PC-9 (cell line): ENCODE measurements at regions not wholly inside any gene's neighbourhood (a gene's known extent, or its start where the extent isn't known, plus 50 kb on each side); places are given as distances from the start of the nearest gene placed in this dataset.
"Not testable (repeated sequence)": the region's sequence is repeated elsewhere in the genome, so short reads cannot be mapped to it uniquely, and the experiment has no call there.

Experiments used
- BruUV-seq: library from RNA; stranded (reverse); fragments of 400-500 nt; replicated peaks from 2 replicates; lab custom pipeline; 2021; lab: Mats Ljungman, UMichigan
- CTCF ChIA-PET: fragments of 300-600 bp; sonication (Branson Sonifier 250); formaldehyde crosslinking; loops from one replicate; lab custom pipeline; 2022; ENCODE audit warnings: antibody characterized with exemption; lab: Charles Lee
- POLR2A ChIA-PET: fragments of 300-600 bp; sonication (Branson Sonifier 250); formaldehyde crosslinking; loops from one replicate; lab custom pipeline; 2022; ENCODE audit warnings: antibody characterized with exemption; ENCODE audit not compliant: unreplicated experiment; lab: Charles Lee
- DNase-seq, 2 experiments: peaks; one replicate each; pipeline versions ENCODE4 v3.0.0 to v3.0.0-alpha.2; 2015 to 2022; ENCODE audit warnings: mixed read lengths in 1 of 2
- H2AFZ ChIP-seq: fragments of 200-600 bp; sonication (generic); 2 replicates; pipeline ENCODE4 v1.8.1; 2017; ENCODE audit warnings: antibody characterized with exemption
- H3F3A ChIP-seq: fragments of 200-600 bp; sonication (generic); 2 replicates; pipeline ENCODE4 v1.8.1; 2017; ENCODE audit warnings: antibody characterized with exemption, mild to moderate bottlenecking, low read depth; ENCODE audit not compliant: insufficient read depth
- H3K27ac ChIP-seq: fragments of 200-600 bp; sonication (generic); 2 replicates; pipeline ENCODE4 v1.6.1; 2016; ENCODE audit warnings: mixed run types
- H3K27me3 ChIP-seq: fragments of 200-600 bp; sonication (generic); 2 replicates; pipeline ENCODE4 v1.6.1; 2016; ENCODE audit warnings: low read depth, mixed run types; ENCODE audit not compliant: insufficient read depth
- H3K36me3 ChIP-seq: fragments of 200-600 bp; sonication (generic); 2 replicates; pipeline ENCODE4 v1.6.1; 2016; ENCODE audit warnings: low read depth, mixed run types
- H3K4me1 ChIP-seq: fragments of 200-600 bp; sonication (generic); replicated peaks from 2 replicates; pipeline ENCODE4 v1.6.1; 2016; ENCODE audit warnings: mixed run types; ENCODE audit not compliant: insufficient read depth
- H3K4me2 ChIP-seq: fragments of 200-600 bp; sonication (generic); 2 replicates; pipeline ENCODE4 v1.6.1; 2017; ENCODE audit warnings: mixed run types
- H3K4me3 ChIP-seq: fragments of 200-600 bp; sonication (generic); 2 replicates; pipeline ENCODE4 v1.6.1; 2016; ENCODE audit warnings: mixed run types
- H3K79me2 ChIP-seq: fragments of 200-600 bp; sonication (generic); 2 replicates; pipeline ENCODE4 v1.6.1; 2017; ENCODE audit warnings: low read depth, mixed run types
- H3K9me2 ChIP-seq: fragments of 200-600 bp; sonication (generic); 2 replicates; pipeline ENCODE4 v1.8.1; 2017; ENCODE audit warnings: mild to moderate bottlenecking; ENCODE audit not compliant: insufficient read depth
- H3K9me3 ChIP-seq: fragments of 200-600 bp; sonication (generic); 2 replicates; pipeline ENCODE4 v1.8.1; 2016; ENCODE audit warnings: low read depth; ENCODE audit not compliant: insufficient read depth
- H4K20me1 ChIP-seq: fragments of 200-600 bp; sonication (generic); 2 replicates; pipeline ENCODE4 v1.8.1; 2017; ENCODE audit not compliant: insufficient read depth
- EZH2 ChIP-seq: fragments of 200-600 bp; sonication (generic); IDR thresholded peaks from 2 replicates; pipeline ENCODE4 v1.8.0; 2017; ENCODE audit warnings: antibody characterized with exemption, low read depth
- intact Hi-C: fragments of 100-400 bp; cut with micrococcal nuclease; formaldehyde crosslinking; loops from one replicate; pipeline ENCODE4 v1.10.0; 2022; ENCODE audit not compliant: unreplicated experiment
- TF ChIP-seq, protein P1 (sequence below): fragments of 200-600 bp; sonication (generic); conservative IDR thresholded peaks from 2 replicates; pipeline ENCODE4 v1.6.1; 2017; ENCODE audit warnings: mixed run types, antibody characterized with exemption, mild to moderate bottlenecking, moderate library complexity

DNA sequence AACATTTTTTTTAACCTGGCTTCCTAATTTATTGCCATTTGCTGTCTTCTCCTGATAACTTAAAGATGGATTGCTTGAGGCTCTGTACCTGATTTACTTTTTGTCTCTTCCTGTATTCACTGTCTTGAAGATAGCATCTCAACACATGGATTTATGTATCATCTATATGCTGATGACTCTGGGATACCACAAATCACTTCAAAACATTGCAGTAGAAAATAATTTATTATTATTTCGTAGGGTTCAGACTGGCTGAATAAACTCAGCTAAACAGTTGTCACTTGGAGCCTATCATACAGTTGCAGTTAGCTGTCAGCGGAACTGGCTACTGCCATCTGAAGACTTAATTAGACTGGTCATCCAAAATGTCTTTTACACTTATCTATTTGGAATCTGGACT, 1025.2 kb upstream of the CDH18 start:
- Histone ChIP-seq H3F3A (no peaks in the 10 kb centered on the region), H3K9me2 (no peaks in the 10 kb centered on the region), H2AFZ (no peak overlapping the region), H3K9me3 (no peaks in the 10 kb centered on the region), H3K27me3 (no peaks in the 10 kb centered on the region), H4K20me1 (no peaks in the 10 kb centered on the region), H3K36me3 (no peaks in the 10 kb centered on the region), H3K4me2 (no peak overlapping the region), H3K4me1 (no peaks in the 10 kb centered on the region), H3K79me2 (no peaks in the 10 kb centered on the region), H3K27ac (no peak overlapping the region), H3K4me3 (no peak overlapping the region)
- BruUV-seq: no TSS peak
- TF ChIP-seq EZH2: no peak
- TF ChIP-seq, protein P1, sequence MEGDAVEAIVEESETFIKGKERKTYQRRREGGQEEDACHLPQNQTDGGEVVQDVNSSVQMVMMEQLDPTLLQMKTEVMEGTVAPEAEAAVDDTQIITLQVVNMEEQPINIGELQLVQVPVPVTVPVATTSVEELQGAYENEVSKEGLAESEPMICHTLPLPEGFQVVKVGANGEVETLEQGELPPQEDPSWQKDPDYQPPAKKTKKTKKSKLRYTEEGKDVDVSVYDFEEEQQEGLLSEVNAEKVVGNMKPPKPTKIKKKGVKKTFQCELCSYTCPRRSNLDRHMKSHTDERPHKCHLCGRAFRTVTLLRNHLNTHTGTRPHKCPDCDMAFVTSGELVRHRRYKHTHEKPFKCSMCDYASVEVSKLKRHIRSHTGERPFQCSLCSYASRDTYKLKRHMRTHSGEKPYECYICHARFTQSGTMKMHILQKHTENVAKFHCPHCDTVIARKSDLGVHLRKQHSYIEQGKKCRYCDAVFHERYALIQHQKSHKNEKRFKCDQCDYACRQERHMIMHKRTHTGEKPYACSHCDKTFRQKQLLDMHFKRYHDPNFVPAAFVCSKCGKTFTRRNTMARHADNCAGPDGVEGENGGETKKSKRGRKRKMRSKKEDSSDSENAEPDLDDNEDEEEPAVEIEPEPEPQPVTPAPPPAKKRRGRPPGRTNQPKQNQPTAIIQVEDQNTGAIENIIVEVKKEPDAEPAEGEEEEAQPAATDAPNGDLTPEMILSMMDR: no peak
- intact Hi-C loops: no loop called here
- ChIA-PET POLR2A (no interaction called here), CTCF (no interaction called here)
- DNase-seq: no peak

DNA sequence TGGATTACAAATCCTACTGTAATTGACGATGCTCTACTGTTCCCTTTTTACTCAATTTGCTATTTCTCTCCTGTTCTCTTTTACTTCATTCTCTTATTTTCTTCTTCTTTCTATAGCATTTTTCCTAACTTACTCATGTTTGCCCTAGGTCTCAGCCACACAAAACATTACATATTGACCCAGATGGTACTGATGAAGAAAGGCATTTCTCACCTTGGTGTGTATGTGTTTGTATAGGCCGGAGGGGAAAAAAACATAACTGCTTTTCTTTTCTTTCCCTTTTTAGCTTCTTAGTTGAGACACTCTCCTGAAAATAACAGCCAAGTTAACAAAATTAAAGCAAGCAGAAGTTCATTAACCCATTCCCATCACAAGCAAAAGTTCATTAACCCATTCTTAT, 1019.8 kb upstream of the CDH18 start:
- no TSS peak for BruUV-seq
- intact Hi-C loops: no loop called here
- TF ChIP-seq, protein P1: no peak
- no peak for TF ChIP-seq EZH2
- Histone ChIP-seq H3K27ac (no peak overlapping the region), H3K36me3 (no peaks in the 10 kb centered on the region), H3K9me3 (no peaks in the 10 kb centered on the region), H3K27me3 (no peaks in the 10 kb centered on the region), H3K79me2 (no peaks in the 10 kb centered on the region), H3K4me2 (no peak overlapping the region), H3K9me2 (no peaks in the 10 kb centered on the region), H4K20me1 (no peaks in the 10 kb centered on the region), H3K4me3 (no peak overlapping the region), H3F3A (no peaks in the 10 kb centered on the region), H3K4me1 (no peaks in the 10 kb centered on the region), H2AFZ (no peak overlapping the region)
- DNase-seq: no peak
- POLR2A ChIA-PET: no interaction called here
- CTCF ChIA-PET: no interaction called here

DNA sequence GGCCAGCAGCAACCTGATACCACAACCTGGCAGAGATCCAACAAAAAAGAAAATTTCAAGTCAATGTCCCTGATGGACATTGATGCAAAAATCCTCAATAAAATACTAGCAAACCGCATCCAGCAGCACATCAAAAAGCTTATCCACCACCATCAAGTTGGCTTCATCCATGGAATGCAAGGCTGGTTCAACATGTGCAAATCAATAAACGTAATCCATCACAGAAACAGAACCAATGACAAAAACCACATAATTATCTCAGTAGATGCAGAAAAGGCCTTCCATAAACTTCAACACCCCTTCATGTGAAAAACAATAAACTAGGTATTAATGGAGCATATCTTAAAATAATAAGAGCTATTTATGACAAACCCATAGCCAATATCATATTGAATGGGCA, 1000.9 kb upstream of the CDH18 start:
- H4K20me1 ChIP-seq, BruUV-seq, POLR2A ChIA-PET, H3K36me3 ChIP-seq, H3K27ac ChIP-seq, H2AFZ ChIP-seq, H3K4me3 ChIP-seq, H3K9me2 ChIP-seq, DNase-seq, CTCF ChIA-PET, H3K9me3 ChIP-seq, H3K79me2 ChIP-seq, H3K4me1 ChIP-seq, H3K4me2 ChIP-seq, H3K27me3 ChIP-seq, intact Hi-C loops, H3F3A ChIP-seq: not testable (repeated sequence)

DNA sequence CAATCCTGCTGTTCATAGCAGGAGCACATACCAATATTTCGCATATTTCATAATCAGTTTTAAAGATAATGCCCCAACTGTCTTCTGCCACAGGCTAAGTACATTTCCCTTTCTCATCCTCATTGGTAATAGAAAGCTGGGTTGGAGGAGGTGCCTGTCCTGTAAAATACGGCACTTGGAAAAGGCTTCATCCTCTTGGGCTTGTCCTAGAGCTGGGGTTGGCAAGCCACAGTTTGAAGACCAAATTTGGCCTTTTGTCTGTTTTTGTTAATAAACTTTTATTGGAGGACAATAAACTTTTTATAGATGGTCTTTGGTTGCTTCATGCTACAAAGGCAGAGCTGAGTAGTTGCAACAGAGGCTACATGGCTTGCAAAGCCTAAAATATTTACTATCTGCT, 997.8 kb upstream of the CDH18 start:
- intact Hi-C loops: no loop called here
- BruUV-seq: no TSS peak
- Histone ChIP-seq H3K27ac (no peak overlapping the region), H2AFZ (no peak overlapping the region), H4K20me1 (no peaks in the 10 kb centered on the region), H3K4me3 (no peak overlapping the region), H3K27me3 (no peaks in the 10 kb centered on the region), H3F3A (no peaks in the 10 kb centered on the region), H3K36me3 (no peaks in the 10 kb centered on the region), H3K9me3 (no peaks in the 10 kb centered on the region), H3K4me2 (no peak overlapping the region), H3K9me2 (no peaks in the 10 kb centered on the region), H3K79me2 (no peaks in the 10 kb centered on the region), H3K4me1 (no peaks in the 10 kb centered on the region)
- CTCF ChIA-PET: no interaction called here
- TF ChIP-seq EZH2: no peak
- TF ChIP-seq, protein P1: no peak
- no peak for DNase-seq
- POLR2A ChIA-PET: no interaction called here
